ENCODE measurements at regions not wholly inside any gene's neighbourhood (a gene's known extent, or its start where the extent isn't known, plus 50 kb on each side); places are given as distances from the start of the nearest gene placed in this dataset.

DNA sequence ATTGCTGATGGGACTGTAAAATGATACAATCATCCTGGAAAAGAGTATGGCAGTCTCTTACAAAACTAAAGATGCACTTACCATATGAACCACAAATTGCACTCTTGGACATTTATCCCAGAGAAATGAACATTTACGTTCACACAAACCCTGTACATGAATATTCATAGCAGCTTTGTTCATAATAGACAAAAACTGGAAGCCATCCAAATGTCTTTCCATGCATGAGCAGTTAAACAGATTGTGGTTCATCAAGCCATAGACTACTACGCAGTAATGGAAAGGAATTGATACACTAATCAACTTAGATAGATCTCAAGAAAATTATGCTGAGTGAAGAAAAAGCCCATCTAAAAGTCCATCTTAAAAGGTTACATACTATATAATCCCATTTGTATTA lies 156.1 kb upstream of the SLC39A10 start:
- DNase-seq (ENCODE audit: low read depth): no peak
- H3K4me3 ChIP-seq (ENCODE audit: low read depth, low read length): no peak overlapping the region
- TF ChIP-seq, protein P1, sequence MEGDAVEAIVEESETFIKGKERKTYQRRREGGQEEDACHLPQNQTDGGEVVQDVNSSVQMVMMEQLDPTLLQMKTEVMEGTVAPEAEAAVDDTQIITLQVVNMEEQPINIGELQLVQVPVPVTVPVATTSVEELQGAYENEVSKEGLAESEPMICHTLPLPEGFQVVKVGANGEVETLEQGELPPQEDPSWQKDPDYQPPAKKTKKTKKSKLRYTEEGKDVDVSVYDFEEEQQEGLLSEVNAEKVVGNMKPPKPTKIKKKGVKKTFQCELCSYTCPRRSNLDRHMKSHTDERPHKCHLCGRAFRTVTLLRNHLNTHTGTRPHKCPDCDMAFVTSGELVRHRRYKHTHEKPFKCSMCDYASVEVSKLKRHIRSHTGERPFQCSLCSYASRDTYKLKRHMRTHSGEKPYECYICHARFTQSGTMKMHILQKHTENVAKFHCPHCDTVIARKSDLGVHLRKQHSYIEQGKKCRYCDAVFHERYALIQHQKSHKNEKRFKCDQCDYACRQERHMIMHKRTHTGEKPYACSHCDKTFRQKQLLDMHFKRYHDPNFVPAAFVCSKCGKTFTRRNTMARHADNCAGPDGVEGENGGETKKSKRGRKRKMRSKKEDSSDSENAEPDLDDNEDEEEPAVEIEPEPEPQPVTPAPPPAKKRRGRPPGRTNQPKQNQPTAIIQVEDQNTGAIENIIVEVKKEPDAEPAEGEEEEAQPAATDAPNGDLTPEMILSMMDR (IDR thresholded peaks at IDR 0.05; ENCODE audit: insufficient read depth, low read length): no peak

DNA sequence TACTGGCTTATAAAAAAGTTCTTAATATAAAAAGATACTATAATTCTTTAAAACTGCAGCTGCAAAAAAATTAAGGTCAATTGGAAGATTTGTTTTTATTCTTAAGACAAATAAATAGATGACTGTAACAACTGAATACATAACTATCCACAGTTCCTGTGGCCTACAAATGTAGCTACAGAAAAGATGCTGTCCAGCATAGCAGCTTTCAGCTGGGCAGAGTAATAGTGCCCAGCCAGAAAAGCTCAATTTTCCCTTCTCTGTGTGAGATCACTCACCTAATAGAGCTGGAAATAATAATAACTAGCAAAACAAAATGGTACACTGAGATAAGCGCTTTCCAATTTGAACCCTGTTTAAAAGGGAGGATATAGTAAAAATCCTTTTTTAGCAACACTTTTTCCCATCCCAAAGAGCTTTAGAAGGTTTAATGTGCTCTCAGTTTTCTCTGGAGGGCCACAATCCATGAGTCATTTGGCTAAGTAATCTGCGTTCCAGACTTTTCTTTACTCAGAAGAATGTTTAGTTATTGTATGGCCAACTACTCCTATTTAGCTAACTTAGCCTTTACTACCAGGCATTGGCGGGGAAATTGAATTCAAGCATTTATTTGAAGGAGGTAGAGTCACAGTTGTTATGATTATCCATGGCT lies 158.1 kb upstream of the SLC39A10 start:
- DNase-seq (ENCODE audit: low read depth): peak; percentile 66
- TF ChIP-seq, protein P1 (IDR thresholded peaks at IDR 0.05; ENCODE audit: insufficient read depth, low read length): no peak
- no peak overlapping the region for H3K4me3 ChIP-seq (ENCODE audit: low read depth, low read length)

DNA sequence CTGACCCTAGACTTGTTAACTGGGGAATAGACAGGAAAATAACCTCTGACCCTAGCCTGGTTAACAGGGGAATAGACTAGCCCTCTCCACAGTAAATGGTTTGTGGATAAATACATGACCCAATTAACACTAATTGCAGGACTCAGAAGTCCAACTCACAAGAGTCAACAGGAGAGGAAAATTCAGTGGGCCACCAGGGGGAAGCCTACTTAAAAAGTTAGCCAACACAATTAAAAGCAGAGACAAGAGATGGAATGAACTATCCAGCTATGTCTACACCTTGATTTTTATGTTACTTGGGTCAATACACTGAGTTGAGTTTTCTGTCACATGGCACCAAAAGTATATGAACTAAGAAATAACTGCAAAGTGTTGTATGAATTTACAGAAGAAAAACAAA lies 158.8 kb upstream of the SLC39A10 start:
- TF ChIP-seq, protein P1 (IDR thresholded peaks at IDR 0.05; ENCODE audit: insufficient read depth, low read length): peak; percentile 29

DNA sequence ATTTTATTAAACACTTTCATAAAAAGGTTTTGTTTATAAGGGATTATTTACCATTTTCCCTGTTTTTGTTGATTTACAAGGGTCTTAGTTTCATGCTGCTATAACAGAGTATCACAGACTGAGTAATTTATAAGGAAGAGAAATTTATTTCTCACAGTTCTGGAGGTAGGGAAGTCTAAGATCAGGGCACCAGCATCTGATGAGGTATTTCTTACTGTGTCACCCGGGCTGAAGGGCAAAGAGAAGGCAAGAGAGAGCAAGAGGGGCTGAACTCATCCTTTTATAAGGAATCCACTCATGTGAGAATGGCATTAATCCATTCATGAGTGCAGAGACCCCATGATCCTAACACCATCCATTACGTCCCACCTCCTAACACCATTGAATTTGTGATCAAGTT lies 160.0 kb upstream of the SLC39A10 start:
- TF ChIP-seq, protein P1 (IDR thresholded peaks at IDR 0.05; ENCODE audit: insufficient read depth, low read length): no peak
- H3K4me3 ChIP-seq (ENCODE audit: low read depth, low read length): no peak overlapping the region
- no peak for DNase-seq (ENCODE audit: low read depth)

More for the DNA sequence above, 158.8 kb upstream of the SLC39A10 start:
- DNase-seq (ENCODE audit: low read depth): peak; percentile 36
- no peak overlapping the region for H3K4me3 ChIP-seq (ENCODE audit: low read depth, low read length)

DNA sequence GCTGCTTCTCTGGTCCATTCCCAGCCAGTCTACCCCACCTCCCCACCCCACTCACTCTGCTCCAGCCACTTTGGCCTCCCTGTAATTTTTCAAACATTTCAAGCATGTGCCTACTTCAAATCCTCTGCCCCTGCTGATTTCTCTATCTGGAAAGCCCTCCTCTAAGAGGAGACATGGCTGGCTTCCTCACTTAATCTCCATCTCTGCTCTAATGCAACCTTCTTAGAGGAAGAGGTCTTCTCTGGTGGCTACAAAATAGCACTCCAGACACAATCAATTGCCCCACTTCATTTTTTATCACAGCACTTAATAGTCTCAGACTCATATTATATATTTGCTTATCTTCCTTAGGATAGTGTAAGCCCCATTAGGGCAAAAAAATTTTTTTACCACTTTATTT lies 161.1 kb upstream of the SLC39A10 start:
- TF ChIP-seq, protein P1 (IDR thresholded peaks at IDR 0.05; ENCODE audit: insufficient read depth, low read length): no peak
- no peak for DNase-seq (ENCODE audit: low read depth)
- no peak overlapping the region for H3K4me3 ChIP-seq (ENCODE audit: low read depth, low read length)

DNA sequence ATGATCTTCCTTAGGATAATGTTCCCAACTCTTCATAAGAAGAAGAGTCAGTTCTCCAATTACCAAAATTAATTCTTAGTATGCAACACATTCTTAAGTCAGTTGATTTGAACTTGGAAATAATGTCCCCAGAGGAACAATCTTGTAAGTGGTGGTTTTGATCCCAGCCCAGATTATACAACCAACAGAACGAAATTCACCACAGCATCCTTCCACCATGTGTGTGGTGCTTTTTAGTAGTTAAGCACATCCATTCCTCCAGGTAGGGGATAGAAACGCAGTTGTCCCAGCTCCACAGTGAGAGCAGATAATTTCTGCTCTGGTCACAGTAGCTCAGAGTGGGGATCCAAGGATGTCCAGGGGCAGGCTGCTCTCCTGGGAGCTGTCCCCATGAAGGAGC lies 161.7 kb upstream of the SLC39A10 start:
- TF ChIP-seq, protein P1 (IDR thresholded peaks at IDR 0.05; ENCODE audit: insufficient read depth, low read length): no peak
- H3K4me3 ChIP-seq (ENCODE audit: low read depth, low read length): no peak overlapping the region
- DNase-seq (ENCODE audit: low read depth): no peak

DNA sequence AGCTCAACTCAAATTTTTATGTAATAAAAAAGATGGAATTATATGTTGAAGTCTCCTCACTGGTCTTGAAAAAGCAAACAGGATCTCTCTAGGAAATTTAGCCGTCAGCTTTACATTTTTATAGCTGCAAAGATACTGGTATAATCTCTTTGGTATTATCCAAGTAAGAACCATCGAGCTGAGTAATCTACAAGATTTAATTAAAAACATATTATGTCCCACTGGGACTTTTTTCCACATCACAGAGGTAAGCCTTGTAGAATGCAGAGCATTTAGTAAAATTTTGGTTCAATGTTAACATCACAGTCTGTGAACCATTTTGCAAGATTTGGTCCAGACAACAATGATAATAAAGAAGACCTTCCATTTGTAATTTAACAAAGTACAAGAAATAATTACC lies 162.6 kb upstream of the SLC39A10 start:
- TF ChIP-seq, protein P1 (IDR thresholded peaks at IDR 0.05; ENCODE audit: insufficient read depth, low read length): no peak
- peak; percentile 15 for DNase-seq (ENCODE audit: low read depth)
- H3K4me3 ChIP-seq (ENCODE audit: low read depth, low read length): no peak overlapping the region

Measured in fibroblast of the aortic adventitia (primary cell).